Activated T-cell treated with anti-CD3 and anti-CD28 coated beads for 1 hour (primary cell): ENCODE measurements at regions not wholly inside any gene's neighbourhood (a gene's known extent, or its start where the extent isn't known, plus 50 kb on each side); places are given as distances from the start of the nearest gene placed in this dataset.
A peak's percentile ranks its signal among the peaks of the same experiment; 100 is the strongest.

Source experiments
- DNase-seq: peaks from one replicate; pipeline ENCODE4 v3.0.0-alpha.2; 2020; ENCODE audit warnings: low read depth

DNA sequence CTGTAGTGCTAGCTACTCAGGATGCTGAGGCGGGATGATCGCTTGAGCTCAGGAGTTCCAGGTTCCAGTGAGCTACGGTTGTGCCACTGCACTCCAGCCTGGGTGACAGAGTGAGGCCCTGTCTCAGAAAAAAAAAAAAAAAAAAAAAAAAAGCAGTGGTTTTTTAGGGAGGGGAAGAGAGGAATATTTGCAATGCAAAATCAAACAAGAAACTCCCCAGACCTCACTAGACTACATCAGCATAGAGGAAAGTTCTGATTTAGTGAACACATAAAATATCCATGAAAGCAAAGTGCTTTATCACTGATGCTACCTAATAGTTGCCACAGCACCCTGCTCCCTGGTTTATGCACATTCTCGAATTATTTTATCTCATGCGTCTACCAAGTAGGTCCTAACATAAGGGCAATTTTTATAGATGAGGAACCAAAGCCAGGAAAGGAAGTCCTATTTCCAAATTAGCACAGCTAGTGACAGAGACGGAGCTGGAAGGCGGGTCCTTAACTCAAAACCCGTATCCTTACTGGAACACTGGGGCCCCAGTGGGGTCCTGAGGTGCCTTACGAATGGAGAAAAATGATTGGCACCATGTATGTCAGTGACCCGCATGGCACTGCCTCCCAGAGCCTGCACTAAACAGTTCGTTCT is 50.7 kb upstream of the GPR157 start:
- DNase-seq, result no peak

DNA sequence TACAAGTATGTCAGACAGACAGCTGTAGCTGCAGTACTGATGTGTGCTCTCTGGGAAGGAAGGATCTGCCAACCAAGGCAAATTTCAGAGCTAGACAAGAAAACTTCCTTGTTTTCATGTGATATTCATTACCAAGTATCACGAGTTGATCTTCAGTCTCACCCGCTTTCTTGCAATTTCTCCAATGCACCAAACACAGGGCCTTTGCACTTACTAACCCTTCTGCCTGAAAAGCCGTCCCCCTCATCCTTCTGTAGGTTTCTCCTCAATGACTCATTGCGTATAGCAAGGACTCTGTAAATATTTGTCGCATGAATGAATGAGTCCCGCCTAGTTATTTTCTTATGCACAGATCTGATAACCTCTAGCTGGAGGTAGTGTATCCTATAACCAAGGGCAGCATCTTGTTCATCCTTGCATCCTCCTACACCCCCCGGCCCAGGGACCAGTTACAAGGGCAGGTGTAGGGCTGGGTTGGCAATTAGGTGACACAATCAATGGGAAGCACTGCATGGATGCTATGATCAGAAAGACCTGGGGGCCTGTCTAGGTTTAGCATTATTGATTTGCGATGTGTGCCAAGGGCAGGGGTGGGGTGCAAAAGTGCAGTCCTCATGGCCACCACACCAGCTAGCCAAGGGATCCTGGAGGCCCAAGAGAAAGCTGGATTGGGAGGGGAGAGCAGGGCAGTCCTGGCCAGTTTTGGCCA is 51.4 kb upstream of the GPR157 start:
- DNase-seq, result no peak

DNA sequence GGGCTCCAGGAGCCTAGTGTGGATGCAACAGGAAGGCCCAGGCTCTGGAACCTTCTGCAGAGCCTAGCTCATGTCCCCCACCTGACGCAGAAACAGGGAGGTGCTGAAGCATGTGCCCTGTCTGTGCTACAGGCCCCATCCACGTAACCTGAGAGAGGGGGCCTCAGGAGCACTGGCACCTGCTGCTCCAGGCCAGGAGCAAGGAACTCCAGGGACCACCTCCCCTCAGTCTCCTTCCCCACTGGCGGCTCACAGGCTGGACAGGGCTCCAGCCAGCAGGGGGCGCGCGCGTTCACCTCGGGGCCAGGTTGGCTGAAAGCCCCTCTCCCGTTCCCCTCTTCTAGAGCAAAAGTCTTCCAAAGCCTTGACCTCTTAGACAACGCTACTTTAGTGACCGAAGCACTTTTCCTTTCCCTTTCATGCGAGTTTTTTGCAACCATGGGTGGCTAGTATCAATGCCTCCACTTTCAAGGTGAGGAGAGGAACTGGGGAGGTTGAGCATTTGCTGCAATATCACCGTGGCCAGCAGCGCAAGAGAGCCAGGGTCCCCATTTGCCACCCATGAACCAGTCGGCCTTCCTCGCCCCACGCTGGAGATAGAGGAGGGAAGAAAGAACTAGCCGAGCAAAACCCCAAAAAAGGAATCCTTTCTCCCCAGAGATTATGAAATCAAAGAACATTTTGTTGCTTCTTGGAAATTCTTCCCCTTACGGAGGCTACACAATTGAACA is 52.4 kb upstream of the GPR157 start:
- DNase-seq, result peak; percentile 72

DNA sequence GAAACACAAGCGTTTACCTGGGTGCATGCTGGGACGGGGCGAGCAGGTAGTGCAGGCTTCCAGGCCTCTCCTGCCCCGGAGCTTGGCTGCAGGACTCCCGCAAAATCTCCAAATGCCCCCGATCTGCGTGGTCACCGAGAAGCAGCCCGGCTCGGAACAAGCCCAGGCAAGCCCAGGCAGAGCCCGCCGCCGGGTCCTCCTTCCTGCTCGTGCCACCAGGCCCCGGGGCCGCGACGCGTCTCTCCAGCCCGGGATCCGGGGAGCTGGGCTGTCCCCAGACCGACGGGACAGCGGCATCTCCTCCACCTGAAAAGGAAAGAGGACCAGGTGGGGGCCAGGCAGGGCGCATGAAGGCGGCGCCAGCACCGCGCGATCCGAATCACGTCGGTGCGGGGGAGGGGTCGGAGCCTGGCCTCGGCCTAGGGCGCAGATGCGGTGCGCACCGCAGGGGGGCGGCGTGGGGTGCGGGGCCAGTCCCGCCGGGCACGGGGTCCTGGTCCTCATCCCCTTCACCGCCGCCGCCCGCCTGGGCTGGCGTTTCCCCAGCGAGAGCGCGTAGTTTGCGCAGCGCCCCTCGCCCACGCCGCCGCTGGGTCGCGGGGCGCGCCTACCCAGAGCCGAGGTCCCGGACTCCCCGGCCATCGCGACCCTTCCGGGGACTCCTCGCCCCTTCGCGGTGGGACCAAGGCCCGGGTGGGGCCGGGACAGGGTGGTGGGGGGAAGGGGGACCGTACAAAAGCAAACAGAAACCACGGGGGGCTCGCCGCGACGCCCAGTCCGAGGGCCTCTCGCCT is 52.4 kb upstream of the H6PD start:
- no peak for DNase-seq

DNA sequence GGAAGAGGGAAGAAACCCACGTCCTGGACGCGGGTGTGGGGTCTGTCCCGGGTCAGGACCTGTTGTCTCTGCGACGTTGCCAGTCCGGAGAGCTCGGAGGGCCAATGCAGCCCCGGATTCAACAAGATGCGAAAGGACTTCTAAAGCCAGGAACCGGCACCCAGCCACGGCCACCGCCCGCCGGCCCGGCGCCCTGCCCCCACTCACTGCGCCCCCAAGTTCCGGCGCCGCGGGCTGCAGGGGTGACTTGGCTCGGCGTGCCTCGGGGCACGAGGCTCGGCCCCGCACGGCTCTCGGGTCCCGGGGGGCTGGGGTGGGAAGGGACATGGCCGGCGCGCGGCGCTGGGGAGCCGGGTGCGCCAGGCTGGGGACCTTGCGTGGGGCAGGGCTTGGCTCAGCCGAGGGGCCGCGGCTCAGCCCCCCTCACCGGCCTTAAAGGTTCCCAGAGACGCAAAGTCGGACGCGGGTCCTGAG is 51.8 kb upstream of the H6PD start:
- no peak for DNase-seq

DNA sequence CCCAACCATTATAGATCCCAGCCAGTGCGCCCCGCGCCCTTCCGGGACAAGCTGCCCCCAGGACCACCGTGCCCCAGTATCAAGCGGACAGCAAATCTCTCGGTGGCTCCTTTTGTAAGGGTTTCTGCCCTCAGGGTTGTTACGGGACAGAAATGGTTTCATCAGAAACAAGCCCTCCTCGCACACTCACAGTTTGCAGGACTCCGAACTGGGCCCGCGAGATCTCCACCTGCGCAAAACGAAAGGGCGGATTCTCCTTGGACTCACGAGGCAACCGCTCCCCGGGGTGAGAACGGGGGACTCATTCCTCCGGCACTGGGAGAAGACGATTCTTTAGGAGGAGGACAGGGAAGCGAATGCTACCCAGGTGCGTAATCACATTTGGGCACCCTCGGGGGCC is 51.1 kb upstream of the H6PD start:
- no peak for DNase-seq

DNA sequence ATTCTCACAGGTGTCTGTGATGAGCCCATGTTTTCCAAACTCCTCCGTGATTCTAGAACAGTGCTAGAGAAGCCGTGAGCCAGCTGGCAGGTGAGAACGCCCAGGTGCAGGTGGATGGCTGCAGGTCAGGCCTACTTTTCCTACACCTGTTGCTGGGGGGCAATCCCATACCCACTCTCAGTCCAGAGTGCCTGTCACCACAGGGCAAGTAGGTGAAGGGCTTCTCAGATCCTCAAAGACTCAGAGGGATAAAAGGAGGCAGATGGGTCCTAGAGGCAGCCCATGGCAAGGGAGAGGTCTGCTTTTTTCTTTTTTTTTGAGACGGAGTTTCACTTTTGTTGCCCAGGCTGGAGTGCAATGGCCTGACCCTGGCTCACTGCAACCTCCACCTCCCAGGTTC is 50.7 kb upstream of the H6PD start:
- no peak for DNase-seq

DNA sequence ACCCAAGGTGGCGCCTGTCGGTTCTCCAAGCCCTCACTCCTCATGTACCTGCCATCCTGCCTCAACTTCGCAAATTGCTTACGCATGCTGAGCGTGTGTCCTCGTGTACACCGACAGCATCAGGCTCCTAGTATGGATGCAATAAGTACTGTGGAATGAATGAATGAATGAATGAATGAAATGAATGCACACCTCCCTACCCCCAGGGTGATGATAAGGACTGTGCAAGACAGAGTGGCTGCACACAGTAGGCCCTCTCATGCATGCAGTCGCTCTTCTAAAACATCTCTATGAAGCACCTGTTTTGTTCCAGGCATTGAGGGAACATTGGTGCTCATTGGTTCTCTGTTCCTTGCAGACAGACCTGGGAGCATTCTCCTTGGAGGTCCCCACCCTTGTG is 49.8 kb upstream of the H6PD start:
- DNase-seq, result no peak
